OCI-LY7 (cell line): ENCODE measurements at regions not wholly inside any gene's neighbourhood (a gene's known extent, or its start where the extent isn't known, plus 50 kb on each side); places are given as distances from the start of the nearest gene placed in this dataset.

ENCODE experiments used
- BruUV-seq: library from RNA; stranded (reverse); fragments of 400-500 nt; replicated peaks from 2 replicates; lab custom pipeline; 2021; lab: Mats Ljungman, UMichigan
- CTCF ChIA-PET: fragments of 300-600 bp; sonication (Branson Sonifier 250); formaldehyde crosslinking; loops from one replicate; lab custom pipeline; 2022; ENCODE audit warnings: antibody characterized with exemption; ENCODE audit not compliant: unreplicated experiment; lab: Charles Lee
- POLR2A ChIA-PET: fragments of 300-600 bp; sonication (Branson Sonifier 250); formaldehyde crosslinking; loops from one replicate; lab custom pipeline; 2022; ENCODE audit warnings: antibody characterized with exemption; lab: Charles Lee
- DNase-seq: peaks from one replicate; pipeline ENCODE4 v3.0.0-alpha.2; 2015; ENCODE audit warnings: low spot score
- H2AFZ ChIP-seq: fragments of 200-600 bp; sonication (generic), shearing (Covaris generic); 2 replicates; pipeline ENCODE4 v1.6.1; 2014; ENCODE audit warnings: mild to moderate bottlenecking, antibody characterized with exemption, low read length, moderate library complexity
- H3K27ac ChIP-seq: fragments of 200-600 bp; sonication (generic); 2 replicates; pipeline ENCODE4 v1.5.1; 2014; ENCODE audit warnings: mixed run types, low read depth, mild to moderate bottlenecking, moderate library complexity, low read length, inconsistent platforms; ENCODE audit not compliant: poor library complexity, severe bottlenecking
- H3K36me3 ChIP-seq: fragments of 200-600 bp; sonication (generic); 2 replicates; pipeline ENCODE4 v1.6.1; 2014; ENCODE audit warnings: mild to moderate bottlenecking, antibody characterized with exemption, low read length, moderate library complexity, mixed read lengths; ENCODE audit not compliant: insufficient read depth
- H3K4me1 ChIP-seq: fragments of 200-600 bp; sonication (generic); 2 replicates; pipeline ENCODE4 v1.5.1; 2014; ENCODE audit warnings: mild to moderate bottlenecking, low read length; ENCODE audit not compliant: insufficient read depth, poor library complexity, severe bottlenecking
- H3K4me2 ChIP-seq: fragments of 200-600 bp; sonication (generic); 2 replicates; pipeline ENCODE4 v1.6.1; 2014; ENCODE audit warnings: mild to moderate bottlenecking, low read length
- H3K4me3 ChIP-seq: fragments of 200-600 bp; sonication (generic); 2 replicates; pipeline ENCODE4 v1.5.1; 2014; ENCODE audit warnings: mild to moderate bottlenecking, low read depth, low read length; ENCODE audit not compliant: poor library complexity, severe bottlenecking
- H3K79me2 ChIP-seq: fragments of 200-600 bp; sonication (generic); 2 replicates; pipeline ENCODE4 v1.6.1; 2016; ENCODE audit warnings: low read depth, mild to moderate bottlenecking, low read length, moderate library complexity, mixed read lengths; ENCODE audit not compliant: insufficient read depth
- H3K9me2 ChIP-seq: fragments of 200-600 bp; sonication (generic); 2 replicates; pipeline ENCODE4 v1.6.1; 2016; ENCODE audit warnings: mild to moderate bottlenecking, low read length, mixed read lengths; ENCODE audit not compliant: insufficient read depth
- H3K9me3 ChIP-seq: fragments of 200-600 bp; sonication (generic); 2 replicates; pipeline ENCODE4 v1.6.1; 2014; ENCODE audit warnings: mild to moderate bottlenecking, mixed run types, low read length, mixed read lengths
- H4K20me1 ChIP-seq: fragments of 200-600 bp; sonication (generic); 2 replicates; pipeline ENCODE4 v1.6.1; 2014; ENCODE audit warnings: mild to moderate bottlenecking, antibody characterized with exemption, low read length, moderate library complexity, mixed read lengths; ENCODE audit not compliant: insufficient read depth
- CTCF ChIP-seq: fragments of 200-600 bp; sonication (generic); conservative IDR thresholded peaks from 2 replicates; pipeline ENCODE4 v1.5.1; 2014; ENCODE audit warnings: mild to moderate bottlenecking, antibody characterized with exemption, low read length, moderate library complexity, mixed read lengths
- EZH2phosphoT487 ChIP-seq: fragments of 200-600 bp; sonication (generic); IDR thresholded peaks from 2 replicates; pipeline ENCODE4 v1.6.1; 2018; ENCODE audit warnings: low read depth, borderline replicate concordance, mild to moderate bottlenecking, mixed run types, antibody characterized with exemption, low read length, moderate library complexity, mixed read lengths
- intact Hi-C: fragments of 100-400 bp; cut with micrococcal nuclease; formaldehyde crosslinking; loops from one replicate; pipeline ENCODE4 v1.10.0; 2022; ENCODE audit not compliant: unreplicated experiment

- no peak for DNase-seq
- Histone ChIP-seq H3K4me2 (no peak overlapping the region), H3K27ac (no peak overlapping the region), H3K36me3 (no peaks in the 10 kb centered on the region), H4K20me1 (no peaks in the 10 kb centered on the region), H3K4me3 (no peak overlapping the region), H3K79me2 (no peaks in the 10 kb centered on the region), H3K9me2 (no peaks in the 10 kb centered on the region), H2AFZ (no peak overlapping the region), H3K9me3 (no peaks in the 10 kb centered on the region), H3K4me1 (no peaks in the 10 kb centered on the region)
- ChIA-PET POLR2A (interaction anchor here (0.6 kb wide), 1 partner anchor 671 kb away, joined by 4 read pairs; no protein-coding TSS in a partner anchor), CTCF (no interaction called here)
- intact Hi-C loops = no loop called here
- TF ChIP-seq EZH2phosphoT487 (no peak), CTCF (no peak)
- no TSS peak for BruUV-seq
Measured at GRCh38 chr2:129781749-129782632, 197.5 kb upstream of the RAB6C start.

GRCh38 chr2:129782633-129782990 lies 196.9 kb upstream of the RAB6C start:
- no peak overlapping the region for H3K4me3 ChIP-seq
- no peaks in the 10 kb centered on the region for H3K36me3 ChIP-seq
- H3K79me2 ChIP-seq = no peaks in the 10 kb centered on the region
- ChIA-PET POLR2A (interaction anchor here (0.6 kb wide), 1 partner anchor 672 kb away, joined by 4 read pairs; no protein-coding TSS in a partner anchor), CTCF (no interaction called here)
- no peak for DNase-seq
- no peaks in the 10 kb centered on the region for H4K20me1 ChIP-seq
- H3K9me2 ChIP-seq = no peaks in the 10 kb centered on the region
- intact Hi-C loops = no loop called here
- no peak overlapping the region for H2AFZ ChIP-seq
- no peak for TF ChIP-seq CTCF
- TF ChIP-seq EZH2phosphoT487 = no peak
- H3K4me2 ChIP-seq = no peak overlapping the region
- H3K27ac ChIP-seq = no peak overlapping the region
- no peaks in the 10 kb centered on the region for H3K9me3 ChIP-seq
- H3K4me1 ChIP-seq = no peaks in the 10 kb centered on the region
- no TSS peak for BruUV-seq

- Histone ChIP-seq H3K9me3 (no peaks in the 10 kb centered on the region), H3K4me2 (no peak overlapping the region), H3K9me2 (no peaks in the 10 kb centered on the region), H3K4me3 (no peak overlapping the region), H3K27ac (no peak overlapping the region), H4K20me1 (no peaks in the 10 kb centered on the region), H3K79me2 (no peaks in the 10 kb centered on the region), H3K4me1 (no peaks in the 10 kb centered on the region), H2AFZ (no peak overlapping the region), H3K36me3 (no peaks in the 10 kb centered on the region)
- DNase-seq = no peak
- TF ChIP-seq CTCF (no peak), EZH2phosphoT487 (no peak)
- intact Hi-C loops = no loop called here
- ChIA-PET POLR2A (no interaction called here), CTCF (no interaction called here)
- BruUV-seq = no TSS peak
Measured at GRCh38 chr2:129784486-129784885, 195.0 kb upstream of the RAB6C start.
